Stimulated activated CD8-positive, alpha-beta memory T cell treated with anti-CD3 and anti-CD28 coated beads, Interleukin-15, amount 100 ng/mL, for 1 hour (primary cell): ENCODE measurements at regions not wholly inside any gene's neighbourhood (a gene's known extent, or its start where the extent isn't known, plus 50 kb on each side); places are given as distances from the start of the nearest gene placed in this dataset.

Experiments used
- DNase-seq: peaks from one replicate; pipeline ENCODE4 v3.0.0-alpha.2; 2020; ENCODE audit warnings: low read depth

- no peak for DNase-seq
Measured at GRCh38 chr6:14664112-14664601, 546.6 kb downstream of the CD83 start.

DNA sequence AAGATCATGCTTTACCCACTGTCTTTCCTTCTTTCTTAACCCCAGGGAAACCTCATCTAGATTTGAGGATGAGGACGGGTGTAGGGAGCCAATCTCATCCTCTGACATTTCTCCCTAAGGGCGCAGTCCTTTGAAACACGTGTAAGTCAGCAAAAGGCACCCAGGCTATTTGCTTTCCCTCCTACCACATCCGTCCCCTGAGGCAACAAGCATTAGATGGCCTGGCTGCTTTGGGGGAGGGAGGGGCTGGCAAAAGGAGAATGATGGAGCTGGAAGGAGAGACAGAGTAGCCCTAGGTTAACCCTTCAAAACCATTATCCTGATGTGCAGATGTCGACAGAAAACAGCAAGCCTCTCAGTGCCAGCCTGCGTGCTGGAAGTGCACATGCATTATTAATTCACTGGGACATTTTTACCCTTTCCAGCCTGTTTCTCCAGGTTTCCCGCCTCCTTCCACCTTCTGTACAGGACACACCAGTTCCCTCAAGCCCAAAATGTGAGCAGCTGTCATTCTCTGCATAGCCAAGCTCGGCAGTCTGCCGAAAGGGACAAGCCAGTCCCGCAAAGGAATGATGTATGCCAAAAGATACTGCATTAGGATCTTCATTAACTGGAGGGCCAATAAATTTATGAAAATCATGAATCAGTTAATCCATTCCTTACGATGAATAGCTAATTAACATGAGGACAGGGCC lies 547.2 kb downstream of the CD83 start:
- DNase-seq, result no peak

DNA sequence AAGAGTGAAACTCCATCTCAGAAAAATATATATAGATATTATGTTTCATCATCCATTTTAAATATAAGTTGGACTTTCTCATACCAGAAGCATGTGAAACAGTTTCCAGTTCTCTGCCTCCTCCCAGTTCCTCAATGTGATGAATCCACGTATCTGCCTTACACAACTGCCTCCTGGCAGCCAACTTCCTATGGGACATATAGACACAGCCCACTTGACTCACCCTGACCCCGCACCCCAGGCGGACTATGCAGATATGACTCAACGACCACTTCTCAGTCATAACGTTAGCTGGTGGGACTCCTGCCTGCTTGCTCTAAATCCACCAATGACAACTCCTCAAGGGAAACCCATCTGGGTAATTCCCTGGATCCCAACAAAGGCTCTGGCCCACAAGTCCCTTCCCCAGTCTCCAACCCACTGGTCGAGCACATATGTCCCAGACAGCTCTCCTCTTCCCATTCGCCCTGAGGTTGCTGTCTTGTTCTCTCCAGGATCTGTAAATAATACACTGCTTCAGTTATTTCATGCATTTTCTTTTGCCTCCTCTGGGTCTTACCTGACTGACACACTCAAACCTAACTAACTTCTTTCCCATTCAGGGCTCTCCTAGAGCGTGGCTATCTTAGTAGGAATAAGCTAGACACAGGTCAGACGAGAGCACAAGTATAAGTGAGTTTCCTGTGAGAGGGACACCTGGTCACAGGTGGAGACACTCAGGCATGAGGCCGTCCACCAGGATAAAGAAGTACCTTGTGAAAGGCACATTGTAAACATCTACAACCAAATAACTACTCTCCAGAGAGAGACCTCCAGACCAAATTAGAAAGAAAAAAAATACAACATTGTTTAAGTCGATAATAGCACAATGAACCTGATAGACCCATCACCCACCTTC lies 548.5 kb downstream of the CD83 start:
- no peak for DNase-seq

GRCh38 chr6:14670806-14671205 lies 553.2 kb downstream of the CD83 start:
- DNase-seq, result no peak

DNA sequence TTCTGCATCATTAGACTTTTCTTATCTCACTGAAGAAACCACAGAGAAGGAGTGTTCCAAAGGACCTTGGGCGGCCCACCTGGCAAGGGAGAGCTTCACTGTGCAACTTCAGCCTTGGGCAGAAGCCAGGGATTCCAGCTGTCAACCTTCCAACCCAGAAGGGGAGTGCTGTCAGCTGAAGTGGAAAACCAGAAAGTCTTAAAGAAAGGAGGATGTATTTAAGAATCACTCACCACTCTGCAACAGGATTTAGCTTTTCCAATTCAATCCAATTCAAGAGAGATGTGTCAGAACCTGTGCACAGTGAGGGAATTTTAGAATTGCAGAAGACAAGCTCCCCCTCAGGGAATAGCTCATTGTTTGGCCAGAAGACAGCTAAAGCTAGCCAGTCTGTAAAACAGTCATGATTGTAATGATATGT lies 553.7 kb downstream of the CD83 start:
- DNase-seq, result no peak

DNA sequence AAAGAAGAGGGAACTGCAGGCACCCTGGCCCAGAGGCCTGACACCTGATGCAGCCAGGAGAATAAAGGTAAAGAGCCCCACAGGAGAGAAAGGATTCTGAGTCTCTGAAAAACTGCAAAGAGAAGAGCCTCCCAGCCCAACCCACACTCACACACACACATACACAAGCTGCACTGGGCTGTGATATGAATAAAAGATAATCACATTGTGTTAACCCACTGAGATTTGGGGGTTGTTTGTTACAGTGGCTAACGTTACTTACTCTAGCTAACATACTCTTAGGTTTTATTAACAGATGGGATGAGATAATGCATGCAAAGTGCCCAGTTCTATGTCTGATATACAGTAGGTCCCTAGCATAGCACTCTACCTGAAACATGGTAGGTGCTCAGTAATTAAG lies 554.4 kb downstream of the CD83 start:
- no peak for DNase-seq

- DNase-seq, result no peak
Measured at GRCh38 chr6:14673201-14673600, 555.6 kb downstream of the CD83 start.

DNA sequence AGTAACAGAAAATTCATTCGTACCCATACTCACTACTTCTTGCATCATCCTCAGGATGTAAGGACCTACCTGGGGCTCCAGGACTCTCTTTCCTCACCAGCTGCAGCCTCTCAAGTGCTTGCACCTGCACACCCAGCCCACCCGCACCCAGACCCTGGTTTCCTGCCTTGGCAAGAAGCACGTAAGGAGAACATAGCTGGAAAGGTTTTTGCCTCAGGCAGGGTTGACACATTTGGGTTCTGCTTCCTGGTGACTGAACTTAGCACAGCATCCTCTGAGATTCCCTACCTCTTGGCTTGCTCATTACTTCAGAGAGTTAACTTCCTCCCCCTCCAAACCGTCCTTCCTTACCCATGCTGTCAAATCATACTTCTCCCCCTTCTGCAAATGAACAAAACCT lies 556.9 kb downstream of the CD83 start:
- DNase-seq, result no peak

GRCh38 chr6:14674867-14675648 lies 557.5 kb downstream of the CD83 start:
- DNase-seq, result no peak

DNA sequence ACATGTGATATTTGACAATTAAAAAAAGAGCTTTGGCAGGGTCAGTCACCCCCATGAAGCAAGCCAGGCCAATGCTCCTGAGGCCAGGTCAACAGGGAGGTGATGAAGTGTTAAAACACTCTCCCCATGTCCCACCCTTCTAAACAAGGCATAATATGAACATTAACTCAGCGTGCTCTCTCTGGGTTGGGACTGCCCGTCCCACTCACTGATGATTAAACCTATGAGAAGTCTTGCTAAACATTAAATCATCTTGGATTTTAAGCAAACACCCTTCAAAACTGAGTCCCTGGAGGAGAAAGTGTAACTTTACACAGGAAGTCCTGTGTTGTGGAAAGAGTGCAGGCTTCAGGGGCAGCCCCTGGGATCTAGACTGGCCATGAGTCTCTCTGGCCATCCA lies 558.5 kb downstream of the CD83 start:
- DNase-seq, result no peak

GRCh38 chr6:14676977-14677781 lies 559.6 kb downstream of the CD83 start:
- no peak for DNase-seq

GRCh38 chr6:14681699-14682487 lies 564.0 kb upstream of the JARID2 start:
- DNase-seq, result no peak

DNA sequence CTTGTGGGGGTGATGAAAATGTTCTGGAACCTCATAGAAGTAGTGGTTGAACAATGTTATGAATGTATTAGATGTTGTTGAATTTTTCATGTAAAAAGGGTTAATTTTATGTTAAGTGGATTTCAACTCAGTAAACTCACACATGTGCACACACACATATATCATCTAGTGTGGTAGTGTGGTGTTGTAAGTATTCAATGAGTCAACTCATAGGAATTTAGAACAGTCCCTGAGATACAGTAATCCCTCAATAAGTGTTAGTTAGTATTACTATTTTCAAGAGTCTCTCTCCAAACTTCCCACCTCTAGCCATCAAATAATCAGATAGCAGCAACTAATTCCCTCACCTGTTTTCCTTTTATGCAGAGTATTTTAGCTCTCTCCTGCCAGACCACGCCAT lies 563.1 kb upstream of the JARID2 start:
- DNase-seq, result no peak

GRCh38 chr6:14689639-14690038 lies 556.2 kb upstream of the JARID2 start:
- DNase-seq, result no peak

DNA sequence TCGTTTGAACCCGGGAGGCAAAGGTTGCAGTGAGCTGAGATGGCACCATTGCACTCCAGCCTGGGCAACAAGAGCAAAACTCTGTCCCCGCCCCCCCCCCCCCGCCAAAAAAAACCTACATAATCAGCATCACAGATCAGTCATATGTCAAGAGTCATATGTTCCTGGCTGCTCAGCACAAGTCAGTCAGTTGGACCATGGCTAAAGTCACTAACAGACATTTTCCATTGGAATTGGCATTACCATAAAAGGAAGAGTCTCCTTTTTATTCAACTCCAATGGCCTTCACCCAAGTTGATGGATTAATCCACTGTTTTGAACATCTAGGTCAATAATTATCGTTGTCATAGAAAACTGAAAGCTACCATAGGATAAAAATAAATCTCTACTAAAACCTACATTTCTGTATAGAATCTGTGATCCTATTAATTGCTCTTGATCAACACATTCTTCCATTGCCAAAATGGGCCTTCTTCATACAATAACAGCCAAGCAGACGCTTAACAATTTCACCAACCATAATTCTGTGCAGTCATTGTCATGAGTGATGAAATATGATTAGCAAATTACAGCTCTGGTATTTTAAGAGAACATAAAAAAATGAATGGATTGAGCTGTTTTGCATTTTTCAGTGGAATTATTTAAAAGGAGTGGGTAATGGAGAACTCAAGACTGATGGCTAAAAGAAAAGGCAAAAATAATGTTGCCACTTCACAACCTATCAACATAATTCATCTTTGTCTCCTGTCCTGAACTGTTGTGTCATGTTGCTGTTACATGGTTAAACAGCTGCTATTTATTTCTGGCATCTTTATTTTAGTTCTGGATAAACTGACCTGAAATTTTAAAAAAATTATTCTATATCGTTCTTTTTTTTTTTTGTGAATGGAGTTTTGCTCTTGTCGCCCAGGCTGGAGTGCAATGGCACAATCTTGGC lies 555.5 kb upstream of the JARID2 start:
- DNase-seq, result no peak

DNA sequence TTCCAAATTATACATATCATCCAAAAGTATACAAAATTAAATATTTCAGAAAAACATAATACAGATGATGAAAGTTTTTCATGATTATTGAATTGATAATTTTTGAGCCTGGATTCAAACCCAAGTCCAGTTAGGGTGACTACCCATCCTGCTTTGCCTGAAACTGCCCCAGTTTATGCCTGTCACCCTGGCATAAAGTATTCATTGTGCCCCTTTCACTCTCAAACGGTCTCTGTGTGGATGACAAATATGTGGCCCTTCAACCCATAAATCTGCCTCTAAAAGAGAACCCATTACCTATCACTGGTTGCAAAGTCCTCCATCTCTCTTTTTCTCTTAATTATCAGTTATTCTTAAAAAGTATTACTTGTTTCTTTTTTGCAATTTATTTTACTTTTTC lies 553.7 kb upstream of the JARID2 start:
- DNase-seq, result no peak

GRCh38 chr6:14693301-14694192 lies 552.3 kb upstream of the JARID2 start:
- DNase-seq, result no peak

- DNase-seq, result no peak
Measured at GRCh38 chr6:14694308-14694707, 551.6 kb upstream of the JARID2 start.

DNA sequence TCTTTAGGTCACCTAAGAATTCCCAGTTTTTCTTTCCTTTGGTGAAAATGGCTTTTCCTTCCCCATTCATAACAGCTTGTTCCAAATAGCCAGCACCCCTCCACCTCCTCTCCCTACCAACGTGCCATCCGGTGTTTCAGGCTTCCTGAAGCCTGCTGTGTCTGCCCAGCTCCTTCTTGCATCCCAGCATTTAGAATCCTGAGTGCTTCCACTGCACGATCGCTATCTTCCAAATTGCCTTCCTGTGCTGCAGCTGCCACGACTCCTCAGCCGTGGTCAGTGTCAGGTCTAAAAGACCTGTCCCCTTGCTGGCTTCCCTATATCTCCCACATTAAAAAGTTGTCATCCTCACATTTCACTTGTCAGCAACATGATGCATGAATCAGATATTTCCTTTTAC lies 550.3 kb upstream of the JARID2 start:
- DNase-seq, result no peak
